ENCODE measurements at regions not wholly inside any gene's neighbourhood (a gene's known extent, or its start where the extent isn't known, plus 50 kb on each side); places are given as distances from the start of the nearest gene placed in this dataset.

DNA sequence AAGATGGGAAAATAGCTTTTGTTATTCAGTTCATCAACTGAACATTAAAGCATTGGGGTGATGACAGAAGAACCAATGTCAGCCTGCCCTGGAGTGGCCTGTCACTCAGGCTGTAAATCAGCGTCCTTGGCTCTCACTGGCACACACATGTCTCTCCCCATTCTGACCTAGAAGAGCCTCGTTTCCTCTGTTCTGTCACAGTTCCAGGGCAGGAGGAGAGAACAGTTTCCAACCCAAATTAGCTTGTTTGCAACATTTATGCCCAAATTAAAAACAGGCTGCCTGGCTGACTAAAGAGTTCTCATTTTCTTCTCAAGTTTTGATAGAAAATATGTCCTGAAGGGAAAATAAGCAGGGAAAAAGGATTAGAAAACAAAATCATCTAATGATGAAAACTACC is 520.1 kb downstream of the CHSY3 start:
- TF ChIP-seq POLR2A (IDR thresholded peaks at IDR 0.05; ENCODE audit: control extremely low read depth in 1 of 2, low read depth in 2 of 2, low read length in 2 of 2) = no peak
- no peak for TF ChIP-seq CREB1 (IDR thresholded peaks at IDR 0.05)
- TF ChIP-seq, protein P1, sequence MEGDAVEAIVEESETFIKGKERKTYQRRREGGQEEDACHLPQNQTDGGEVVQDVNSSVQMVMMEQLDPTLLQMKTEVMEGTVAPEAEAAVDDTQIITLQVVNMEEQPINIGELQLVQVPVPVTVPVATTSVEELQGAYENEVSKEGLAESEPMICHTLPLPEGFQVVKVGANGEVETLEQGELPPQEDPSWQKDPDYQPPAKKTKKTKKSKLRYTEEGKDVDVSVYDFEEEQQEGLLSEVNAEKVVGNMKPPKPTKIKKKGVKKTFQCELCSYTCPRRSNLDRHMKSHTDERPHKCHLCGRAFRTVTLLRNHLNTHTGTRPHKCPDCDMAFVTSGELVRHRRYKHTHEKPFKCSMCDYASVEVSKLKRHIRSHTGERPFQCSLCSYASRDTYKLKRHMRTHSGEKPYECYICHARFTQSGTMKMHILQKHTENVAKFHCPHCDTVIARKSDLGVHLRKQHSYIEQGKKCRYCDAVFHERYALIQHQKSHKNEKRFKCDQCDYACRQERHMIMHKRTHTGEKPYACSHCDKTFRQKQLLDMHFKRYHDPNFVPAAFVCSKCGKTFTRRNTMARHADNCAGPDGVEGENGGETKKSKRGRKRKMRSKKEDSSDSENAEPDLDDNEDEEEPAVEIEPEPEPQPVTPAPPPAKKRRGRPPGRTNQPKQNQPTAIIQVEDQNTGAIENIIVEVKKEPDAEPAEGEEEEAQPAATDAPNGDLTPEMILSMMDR (IDR thresholded peaks at IDR 0.05; ENCODE audit: control extremely low read depth in 1 of 3, insufficient read depth in 1 of 3, low read depth in 1 of 3, low read length in 3 of 3) = no peak
- TF ChIP-seq POLR2AphosphoS5 (IDR thresholded peaks at IDR 0.05; ENCODE audit: low read depth, low read length) = no peak
- TF ChIP-seq, protein P2, sequence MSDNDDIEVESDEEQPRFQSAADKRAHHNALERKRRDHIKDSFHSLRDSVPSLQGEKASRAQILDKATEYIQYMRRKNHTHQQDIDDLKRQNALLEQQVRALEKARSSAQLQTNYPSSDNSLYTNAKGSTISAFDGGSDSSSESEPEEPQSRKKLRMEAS (IDR thresholded peaks at IDR 0.05) = no peak
- no peak for TF ChIP-seq SP1 (IDR thresholded peaks at IDR 0.05; ENCODE audit: low read depth, low read length)
- TF ChIP-seq, protein P3, sequence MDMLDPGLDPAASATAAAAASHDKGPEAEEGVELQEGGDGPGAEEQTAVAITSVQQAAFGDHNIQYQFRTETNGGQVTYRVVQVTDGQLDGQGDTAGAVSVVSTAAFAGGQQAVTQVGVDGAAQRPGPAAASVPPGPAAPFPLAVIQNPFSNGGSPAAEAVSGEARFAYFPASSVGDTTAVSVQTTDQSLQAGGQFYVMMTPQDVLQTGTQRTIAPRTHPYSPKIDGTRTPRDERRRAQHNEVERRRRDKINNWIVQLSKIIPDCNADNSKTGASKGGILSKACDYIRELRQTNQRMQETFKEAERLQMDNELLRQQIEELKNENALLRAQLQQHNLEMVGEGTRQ (IDR thresholded peaks at IDR 0.05; ENCODE audit: low read length) = no peak
- TF ChIP-seq CBX8 (IDR thresholded peaks at IDR 0.05; ENCODE audit: borderline replicate concordance, low read depth, low read length) = no peak
- no peak for TF ChIP-seq HDAC6 (IDR thresholded peaks at IDR 0.05; ENCODE audit: low read depth, low read length)
- no peak for TF ChIP-seq CEBPB (IDR thresholded peaks at IDR 0.05; ENCODE audit: low read depth, low read length)
- TF ChIP-seq RNF2 (IDR thresholded peaks at IDR 0.05; ENCODE audit: borderline replicate concordance, low read depth, low read length, missing control alignments, poor library complexity, severe bottlenecking) = no peak
- TF ChIP-seq ZNF274 (IDR thresholded peaks at IDR 0.05; ENCODE audit: borderline replicate concordance, extremely low read depth, low read length) = no peak
- no peak for TF ChIP-seq MAFK (IDR thresholded peaks at IDR 0.05; ENCODE audit: low read depth, low read length)

All from H1 (cell line).